IPS DF 6.9 (cell line): ENCODE measurements at regions not wholly inside any gene's neighbourhood (a gene's known extent, or its start where the extent isn't known, plus 50 kb on each side); places are given as distances from the start of the nearest gene placed in this dataset.

Experiments
- DNase-seq: peaks from one replicate; pipeline ENCODE4 v3.0.0-alpha.2; 2013; ENCODE audit warnings: low read depth, low spot score
- H3K27ac ChIP-seq: one replicate; pipeline ENCODE4 v1.5.1; 2013; ENCODE audit warnings: low read length, control low read depth
- H3K27me3 ChIP-seq: 2 replicates; pipeline ENCODE4 v1.6.1; 2013; ENCODE audit warnings: mild to moderate bottlenecking, low read length; ENCODE audit not compliant: control insufficient read depth, insufficient read depth
- H3K36me3 ChIP-seq: 2 replicates; pipeline ENCODE4 v1.6.1; 2013; ENCODE audit warnings: low read length; ENCODE audit not compliant: control insufficient read depth, insufficient read depth
- H3K4me1 ChIP-seq: 2 replicates; pipeline ENCODE4 v1.6.1; 2013; ENCODE audit warnings: low read length; ENCODE audit not compliant: control insufficient read depth, insufficient read depth
- H3K4me3 ChIP-seq: 2 replicates; pipeline ENCODE4 v1.5.1; 2013; ENCODE audit warnings: mild to moderate bottlenecking, low read length
- H3K9me3 ChIP-seq: 2 replicates; pipeline ENCODE4 v1.6.1; 2013; ENCODE audit warnings: low read length, inconsistent platforms; ENCODE audit not compliant: control insufficient read depth, insufficient read depth
- WGBS: extraction: QIAGEN DNeasy Blood & Tissue Kit; methylation state at CpG from one replicate; pipeline ENCODE4 v1.1.7; 2013; ENCODE audit warnings: mixed read lengths, missing lambda C conversion rate; ENCODE audit not compliant: insufficient read length, insufficient coverage; 5-methylcytosine and 5-hydroxymethylcytosine counted together

DNA sequence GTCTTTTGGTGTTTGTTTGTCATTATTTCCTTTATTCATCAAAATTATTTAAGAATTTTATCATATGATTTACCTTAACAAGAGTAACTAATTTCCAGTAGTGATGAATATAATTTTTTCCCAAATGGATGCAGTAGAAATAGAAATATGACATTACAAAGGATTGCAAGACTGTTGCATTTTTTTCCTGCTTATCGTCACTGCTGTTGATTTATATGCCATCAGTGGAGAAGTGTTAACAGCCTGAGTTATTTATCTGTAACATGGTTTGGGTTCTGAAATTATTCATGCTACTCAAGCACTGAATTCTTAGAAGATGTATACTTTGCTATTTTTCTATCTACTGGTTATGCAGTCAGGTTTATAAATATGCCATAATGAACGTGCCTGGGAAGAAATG lies 68.6 kb downstream of the TMEM100 start:
- no peaks in the 10 kb centered on the region for H3K36me3 ChIP-seq
- H3K27me3 ChIP-seq: no peaks in the 10 kb centered on the region
- H3K4me3 ChIP-seq: no peak overlapping the region
- no peak overlapping the region for H3K27ac ChIP-seq
- no peaks in the 10 kb centered on the region for H3K9me3 ChIP-seq
- WGBS: no CpG with 5 or more reads among the region's 2 CpGs
- H3K4me1 ChIP-seq: no peaks in the 10 kb centered on the region
- no peak for DNase-seq

DNA sequence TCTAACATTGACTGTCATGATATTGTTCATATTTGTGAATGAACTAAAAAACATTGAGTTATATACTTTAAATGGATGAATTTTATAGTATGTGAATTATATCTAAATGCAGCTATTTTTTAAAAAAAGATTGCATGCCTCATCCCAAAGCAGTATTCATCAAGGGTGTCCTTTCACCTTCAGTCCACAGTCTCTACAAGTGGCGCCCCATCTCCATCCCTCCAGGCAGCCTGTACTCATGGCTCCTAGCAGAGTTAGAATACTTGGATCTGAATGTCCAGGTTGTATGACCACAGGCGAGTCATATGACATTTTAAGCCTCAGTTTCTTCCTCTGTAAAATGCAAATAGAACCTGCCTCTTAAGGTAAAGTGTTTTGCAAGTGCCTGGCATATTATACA lies 69.8 kb downstream of the TMEM100 start:
- Histone ChIP-seq H3K27me3 (no peaks in the 10 kb centered on the region), H3K27ac (no peak overlapping the region), H3K36me3 (no peaks in the 10 kb centered on the region), H3K4me1 (no peaks in the 10 kb centered on the region; the same call in 1 of the 2 replicates), H3K4me3 (no peak overlapping the region), H3K9me3 (no peaks in the 10 kb centered on the region)
- WGBS: no CpG with 5 or more reads among the region's 2 CpGs
- DNase-seq: no peak

DNA sequence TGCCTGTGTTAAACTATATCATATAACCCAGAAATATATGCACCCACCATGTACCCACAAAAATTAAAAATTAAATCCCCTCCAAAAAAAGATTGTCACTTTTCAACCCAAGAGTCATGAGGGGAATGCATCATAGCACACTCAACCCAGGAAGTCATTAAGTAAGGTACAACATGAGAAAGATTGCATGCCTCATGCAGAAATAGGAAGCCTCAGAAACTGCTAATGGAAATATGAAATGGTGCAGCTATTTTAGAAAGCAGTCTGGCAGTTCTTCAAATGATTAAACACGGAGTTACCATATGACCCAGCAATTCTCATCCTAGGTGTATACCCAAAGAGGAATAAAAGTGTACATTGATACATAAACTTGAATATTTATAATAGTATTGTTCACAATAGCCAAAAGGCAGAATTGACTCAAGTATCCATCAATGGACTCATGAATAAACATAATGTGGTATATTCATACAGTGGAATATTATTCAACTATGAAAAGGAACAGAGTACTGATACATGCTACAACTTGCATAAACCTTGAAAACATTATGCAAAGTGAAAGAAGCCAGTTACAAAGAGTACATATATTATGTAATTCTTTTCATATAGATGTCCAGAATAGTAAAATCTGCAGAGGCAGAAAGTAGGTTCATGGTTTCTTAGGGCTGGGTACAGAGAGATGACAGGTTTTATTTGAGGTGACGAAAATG lies 70.4 kb downstream of the TMEM100 start:
- Histone ChIP-seq H3K4me1 (no peaks in the 10 kb centered on the region; the same call in 1 of the 2 replicates), H3K27me3 (no peaks in the 10 kb centered on the region), H3K27ac (no peak overlapping the region), H3K36me3 (no peaks in the 10 kb centered on the region), H3K4me3 (no peak overlapping the region), H3K9me3 (no peaks in the 10 kb centered on the region)
- no peak for DNase-seq
- no CpG with 5 or more reads among the region's 2 CpGs for WGBS

DNA sequence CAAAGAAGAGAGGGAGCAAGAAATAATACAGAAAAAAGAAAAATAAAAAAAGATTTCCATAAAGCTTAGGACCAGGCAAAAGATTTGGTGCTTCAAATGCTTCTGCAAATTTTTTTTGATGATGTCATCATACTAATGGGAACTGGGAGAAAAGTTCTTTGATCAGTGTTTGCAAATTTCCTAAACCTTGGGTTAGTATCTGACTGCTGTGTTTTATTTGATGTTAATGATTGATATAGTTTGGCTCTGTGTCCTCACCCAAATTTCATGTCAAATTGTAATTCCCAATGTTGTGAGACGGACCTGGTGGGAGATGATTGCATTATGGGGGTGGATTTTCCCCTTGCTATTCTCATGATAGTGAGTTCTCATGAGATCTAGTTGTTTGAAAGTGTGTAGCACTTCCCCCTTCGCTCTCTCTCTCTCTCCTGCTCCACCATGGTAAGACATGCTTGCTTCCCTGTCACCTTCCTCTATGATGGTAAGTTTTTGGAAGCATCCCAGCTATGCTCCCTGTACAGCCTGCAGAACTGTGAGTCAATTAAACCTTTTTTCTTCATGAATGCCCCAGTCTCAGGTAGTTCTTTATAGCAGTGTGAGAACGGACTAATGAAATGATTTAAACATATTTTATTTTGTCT lies 72.6 kb downstream of the TMEM100 start:
- no CpG with 5 or more reads among the region's 3 CpGs for WGBS
- no peaks in the 10 kb centered on the region for H3K9me3 ChIP-seq
- H3K4me1 ChIP-seq: no peaks in the 10 kb centered on the region; the same call in 1 of the 2 replicates
- no peak for DNase-seq
- no peaks in the 10 kb centered on the region for H3K36me3 ChIP-seq
- H3K27me3 ChIP-seq: no peaks in the 10 kb centered on the region
- H3K4me3 ChIP-seq: no peak overlapping the region
- H3K27ac ChIP-seq: no peak overlapping the region

DNA sequence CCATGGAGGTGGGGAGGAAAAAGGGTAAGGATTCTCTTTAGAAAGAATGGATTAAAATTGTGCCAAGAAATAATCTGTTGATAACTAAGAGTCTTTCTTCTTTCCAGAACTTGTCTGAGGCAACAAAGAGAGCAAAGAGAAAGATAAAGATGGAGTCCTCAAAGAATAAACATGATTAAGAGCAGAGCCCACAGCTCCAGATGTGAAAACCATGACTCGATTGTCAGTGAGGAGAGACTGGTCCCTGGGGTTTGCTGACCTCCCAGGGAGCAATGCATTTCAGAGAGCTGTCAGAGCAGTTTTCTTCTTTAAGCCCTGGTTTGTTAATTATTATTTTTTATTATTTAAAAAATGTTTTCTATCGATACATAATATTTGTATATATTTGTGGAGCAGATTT lies 74.6 kb downstream of the TMEM100 start:
- WGBS: no CpG with 5 or more reads among the region's 2 CpGs
- Histone ChIP-seq H3K27ac (no peak overlapping the region), H3K4me1 (no peaks in the 10 kb centered on the region; the same call in 1 of the 2 replicates)

DNA sequence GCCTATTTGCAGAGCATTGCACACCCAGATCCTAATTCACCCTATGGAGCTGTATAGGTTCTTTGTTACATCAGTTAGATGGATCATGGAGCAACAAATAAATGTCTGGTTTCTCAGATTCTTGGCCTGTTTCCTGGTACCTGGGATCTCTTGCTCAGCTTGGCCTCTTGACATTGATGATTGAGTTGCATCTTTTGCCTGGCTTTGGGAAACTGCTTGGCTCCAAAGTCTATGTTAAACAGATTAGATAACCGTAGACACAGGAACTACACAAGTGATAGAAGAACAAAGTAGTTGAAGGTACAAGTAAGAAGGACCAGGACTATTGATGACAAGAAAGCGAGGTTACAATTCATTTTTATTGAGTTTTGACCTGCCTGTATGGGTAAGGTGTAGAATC lies 77.3 kb downstream of the TMEM100 start:
- WGBS: no CpG with 5 or more reads among the region's 2 CpGs
- Histone ChIP-seq H3K4me1 (no peaks in the 10 kb centered on the region; the same call in 1 of the 2 replicates), H3K9me3 (no peaks in the 10 kb centered on the region), H3K27me3 (no peaks in the 10 kb centered on the region), H3K27ac (no peak overlapping the region), H3K4me3 (no peak overlapping the region), H3K36me3 (no peaks in the 10 kb centered on the region)
- DNase-seq: no peak

More for the DNA sequence above, 74.6 kb downstream of the TMEM100 start:
- no peak for DNase-seq
- Histone ChIP-seq H3K27me3 (no peaks in the 10 kb centered on the region), H3K4me3 (no peak overlapping the region), H3K9me3 (no peaks in the 10 kb centered on the region), H3K36me3 (no peaks in the 10 kb centered on the region)

DNA sequence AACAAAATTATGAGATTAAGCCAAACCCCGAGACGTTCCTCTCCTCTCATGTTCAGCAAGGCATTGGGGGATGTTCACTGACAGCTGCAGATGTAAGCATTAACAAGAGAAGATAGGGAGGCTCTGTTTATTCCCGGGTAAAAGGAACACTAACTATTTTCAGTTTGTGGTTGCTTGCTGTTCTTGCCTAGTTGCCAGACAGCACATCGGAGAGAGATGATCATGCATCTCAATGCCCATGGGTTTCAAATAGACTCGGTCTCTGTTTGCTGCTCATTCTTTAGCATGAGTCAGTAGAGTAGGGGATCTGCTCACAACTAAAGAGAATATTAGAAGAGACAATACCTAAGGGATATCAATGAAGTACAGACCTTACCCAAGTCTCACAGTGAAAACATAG lies 78.3 kb downstream of the TMEM100 start:
- no peaks in the 10 kb centered on the region for H3K9me3 ChIP-seq
- no peaks in the 10 kb centered on the region for H3K36me3 ChIP-seq
- no peak for DNase-seq
- H3K4me1 ChIP-seq: no peaks in the 10 kb centered on the region; the same call in 1 of the 2 replicates
- no peak overlapping the region for H3K27ac ChIP-seq
- WGBS: no CpG with 5 or more reads among the region's 5 CpGs
- no peak overlapping the region for H3K4me3 ChIP-seq
- no peaks in the 10 kb centered on the region for H3K27me3 ChIP-seq

DNA sequence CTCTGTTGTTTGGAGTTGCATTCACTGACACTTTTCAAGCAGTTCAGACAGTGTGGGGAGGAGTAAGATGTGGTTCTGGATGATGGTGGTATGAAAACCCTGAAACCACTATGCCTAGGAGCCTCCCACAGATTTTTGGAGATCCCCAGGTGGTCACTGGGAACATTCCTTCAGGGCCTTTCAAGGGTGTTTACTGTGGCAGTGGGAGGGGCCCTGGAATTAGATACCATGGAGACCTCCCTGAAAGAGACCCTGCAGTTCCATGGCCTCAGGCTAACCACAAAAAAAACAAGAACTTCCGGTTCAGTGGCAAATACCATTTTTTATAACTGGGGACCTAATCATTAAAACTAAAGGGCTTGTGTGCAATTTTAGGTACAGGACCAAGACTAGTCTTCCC lies 79.9 kb downstream of the TMEM100 start:
- no CpG with 5 or more reads among the region's 1 CpG for WGBS

DNA sequence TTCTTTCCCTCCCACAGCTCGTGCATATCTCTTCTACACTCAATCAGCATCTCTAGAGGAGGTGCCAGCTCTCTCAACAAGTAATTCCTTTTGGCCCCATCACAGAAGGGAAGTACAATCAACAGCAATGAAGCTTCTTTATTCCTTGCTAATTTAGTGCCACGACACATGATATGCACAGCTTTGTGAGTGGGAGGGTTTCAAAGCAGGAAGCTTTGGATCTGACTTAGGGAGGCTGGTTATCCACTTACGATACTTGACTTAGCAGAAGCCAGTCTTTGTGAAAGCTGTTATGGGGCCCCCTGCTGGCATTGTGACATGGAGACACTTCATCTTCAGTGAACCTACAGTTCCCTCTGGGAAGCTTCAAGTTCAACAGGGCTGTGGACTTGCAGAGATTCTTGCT lies 81.0 kb downstream of the TMEM100 start:
- Histone ChIP-seq H3K27ac (no peak overlapping the region), H3K4me3 (no peak overlapping the region), H3K4me1 (no peaks in the 10 kb centered on the region), H3K36me3 (no peaks in the 10 kb centered on the region), H3K9me3 (no peaks in the 10 kb centered on the region), H3K27me3 (no peaks in the 10 kb centered on the region)
- DNase-seq: no peak
- WGBS: no CpG with 5 or more reads among the region's 3 CpGs

More for the DNA sequence above, 79.9 kb downstream of the TMEM100 start:
- Histone ChIP-seq H3K4me3 (no peak overlapping the region), H3K4me1 (no peaks in the 10 kb centered on the region), H3K9me3 (no peaks in the 10 kb centered on the region), H3K27ac (no peak overlapping the region), H3K36me3 (no peaks in the 10 kb centered on the region), H3K27me3 (no peaks in the 10 kb centered on the region)
- no peak for DNase-seq

DNA sequence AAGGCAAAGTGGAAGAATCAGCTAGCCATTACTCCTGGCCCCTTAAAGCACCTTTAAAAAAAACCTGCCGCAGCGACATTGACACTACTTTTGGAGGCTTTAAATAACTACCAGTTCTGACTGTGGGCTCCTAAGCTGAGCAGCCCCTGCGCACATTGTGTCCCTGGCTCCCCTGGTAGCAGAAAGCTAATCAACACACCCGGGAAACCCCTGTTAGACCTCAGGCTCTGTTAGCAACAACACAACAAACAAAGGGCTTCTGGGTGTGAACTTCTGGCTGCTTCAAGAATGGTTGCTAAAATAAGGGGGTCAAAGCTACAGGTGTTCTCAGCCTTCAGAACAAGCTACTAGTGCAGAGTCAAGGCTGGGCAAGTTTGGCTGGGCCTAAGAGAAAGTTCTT lies 83.6 kb downstream of the TMEM100 start:
- Histone ChIP-seq H3K36me3 (no peaks in the 10 kb centered on the region), H3K4me3 (no peak overlapping the region), H3K4me1 (no peaks in the 10 kb centered on the region), H3K9me3 (no peaks in the 10 kb centered on the region), H3K27ac (no peak overlapping the region), H3K27me3 (no peaks in the 10 kb centered on the region)
- DNase-seq: no peak
- WGBS: no CpG with 5 or more reads among the region's 4 CpGs
